H9 (cell line): ENCODE measurements at regions not wholly inside any gene's neighbourhood (a gene's known extent, or its start where the extent isn't known, plus 50 kb on each side); places are given as distances from the start of the nearest gene placed in this dataset.

Experiments
- DNase-seq: peaks from one replicate; pipeline ENCODE4 v3.0.0-alpha.2; 2017
- H2AFZ ChIP-seq: one replicate; pipeline ENCODE4 v1.6.1; 2013; ENCODE audit warnings: mild to moderate bottlenecking, low read length, control low read depth, moderate library complexity
- H2AK5ac ChIP-seq: 2 replicates; pipeline ENCODE4 v1.6.1; 2013; ENCODE audit warnings: low read length, control low read depth, mixed read lengths; ENCODE audit not compliant: insufficient read length
- H2BK120ac ChIP-seq: one replicate; pipeline ENCODE4 v1.6.1; 2013; ENCODE audit warnings: low read depth, mild to moderate bottlenecking, low read length, control low read depth, inconsistent platforms; ENCODE audit not compliant: poor library complexity, severe bottlenecking
- H2BK12ac ChIP-seq: 2 replicates; pipeline ENCODE4 v1.6.1; 2013; ENCODE audit warnings: low read length, control low read depth, mixed read lengths, low read depth; ENCODE audit not compliant: insufficient read length
- H2BK15ac ChIP-seq: 2 replicates; pipeline ENCODE4 v1.6.1; 2013; ENCODE audit warnings: low read depth, low read length, control low read depth
- H2BK20ac ChIP-seq: one replicate; pipeline ENCODE4 v1.6.1; 2013; ENCODE audit warnings: low read depth, mild to moderate bottlenecking, low read length, control low read depth, inconsistent platforms; ENCODE audit not compliant: poor library complexity, severe bottlenecking
- H2BK5ac ChIP-seq: 2 replicates; pipeline ENCODE4 v1.6.1; 2013; ENCODE audit warnings: low read length, control low read depth, mixed read lengths; ENCODE audit not compliant: insufficient read length
- H3K14ac ChIP-seq: 2 replicates; pipeline ENCODE4 v1.6.1; 2013; ENCODE audit warnings: low read length, control low read depth; ENCODE audit not compliant: insufficient read depth
- H3K18ac ChIP-seq: 2 replicates; pipeline ENCODE4 v1.6.1; 2013; ENCODE audit warnings: low read depth, mild to moderate bottlenecking, mixed read lengths, low read length, control low read depth; ENCODE audit not compliant: insufficient read length
- H3K23ac ChIP-seq: 2 replicates; pipeline ENCODE4 v1.6.1; 2013; ENCODE audit warnings: low read length, control low read depth, mixed read lengths, low read depth; ENCODE audit not compliant: insufficient read length
- H3K23me2 ChIP-seq: 2 replicates; pipeline ENCODE4 v1.6.1; 2013; ENCODE audit warnings: low read depth, mild to moderate bottlenecking, mixed read lengths, low read length, control low read depth; ENCODE audit not compliant: insufficient read length, poor library complexity, severe bottlenecking
- H3K27ac ChIP-seq: 2 replicates; pipeline ENCODE4 v1.5.1; 2013; ENCODE audit warnings: low read length, control low read depth, mixed read lengths, low read depth; ENCODE audit not compliant: insufficient read length
- H3K27me3 ChIP-seq: 2 replicates; pipeline ENCODE4 v1.6.1; 2013; ENCODE audit warnings: low read length, control low read depth, inconsistent platforms; ENCODE audit not compliant: insufficient read depth
- H3K4ac ChIP-seq: 2 replicates; pipeline ENCODE4 v1.6.1; 2013; ENCODE audit warnings: low read depth, mild to moderate bottlenecking, control low read depth, inconsistent platforms, low read length, moderate library complexity
- H3K4me1 ChIP-seq: 2 replicates; pipeline ENCODE4 v1.6.1; 2013; ENCODE audit warnings: low read length, control low read depth, inconsistent platforms; ENCODE audit not compliant: insufficient read depth
- H3K4me2 ChIP-seq: 2 replicates; pipeline ENCODE4 v1.6.1; 2013; ENCODE audit warnings: low read length, control low read depth, mixed read lengths; ENCODE audit not compliant: insufficient read length, insufficient read depth
- H3K56ac ChIP-seq: 2 replicates; pipeline ENCODE4 v1.6.1; 2013; ENCODE audit warnings: low read depth, mild to moderate bottlenecking, mixed read lengths, low read length, control low read depth; ENCODE audit not compliant: insufficient read length
- H3K79me1 ChIP-seq: 2 replicates; pipeline ENCODE4 v1.6.1; 2013; ENCODE audit warnings: low read depth, mild to moderate bottlenecking, moderate library complexity, low read length, control low read depth, inconsistent platforms; ENCODE audit not compliant: insufficient read depth, poor library complexity, severe bottlenecking
- H3K79me2 ChIP-seq: 2 replicates; pipeline ENCODE4 v1.6.1; 2013; ENCODE audit warnings: low read length, control low read depth, inconsistent platforms; ENCODE audit not compliant: insufficient read depth
- H3K9ac ChIP-seq: 2 replicates; pipeline ENCODE4 v1.6.1; 2013; ENCODE audit warnings: low read length, control low read depth, mixed read lengths; ENCODE audit not compliant: insufficient read length; ENCODE audit errors: extremely low read depth
- H3K9me3 ChIP-seq: one replicate; pipeline ENCODE4 v1.6.1; 2013; ENCODE audit warnings: low read depth, low read length, inconsistent platforms; ENCODE audit not compliant: control insufficient read depth
- H3T11ph ChIP-seq: one replicate; pipeline ENCODE4 v1.6.1; 2013; ENCODE audit warnings: mild to moderate bottlenecking, low read length, control low read depth, inconsistent platforms
- H4K20me1 ChIP-seq: one replicate; pipeline ENCODE4 v1.6.1; 2013; ENCODE audit not compliant: control insufficient read depth, insufficient read length, insufficient read depth
- H4K5ac ChIP-seq: 2 replicates; pipeline ENCODE4 v1.6.1; 2013; ENCODE audit warnings: low read depth, mild to moderate bottlenecking, mixed read lengths, low read length, control low read depth; ENCODE audit not compliant: insufficient read length
- H4K8ac ChIP-seq: replicated peaks from 2 replicates; pipeline ENCODE4 v1.6.1; 2013; ENCODE audit warnings: low read length, control low read depth, mixed read lengths, low read depth; ENCODE audit not compliant: insufficient read length
- H4K91ac ChIP-seq: 2 replicates; pipeline ENCODE4 v1.6.1; 2013; ENCODE audit warnings: low read depth, mild to moderate bottlenecking, moderate library complexity, mixed read lengths, low read length, control low read depth; ENCODE audit not compliant: insufficient read length
- H3K27ac Mint-ChIP-seq, 3 experiments: 2 replicates in 2 of 3; 3 replicates in 1 of 3; pipeline ENCODE4 v1.8.0; 2020 to 2021; ENCODE audit warnings: mixed read lengths in 3 of 3, mild to moderate bottlenecking in 1 of 3, moderate library complexity in 1 of 3
- H3K27me3 Mint-ChIP-seq: 2 replicates; pipeline ENCODE4 v1.8.0; 2021; ENCODE audit warnings: low read depth, mild to moderate bottlenecking, moderate library complexity, mixed read lengths
- H3K36me3 Mint-ChIP-seq, 3 experiments: 2 replicates in 2 of 3; 3 replicates in 1 of 3; pipeline ENCODE4 v1.8.0; 2020 to 2021; ENCODE audit warnings: low read depth in 3 of 3, mixed read lengths in 3 of 3; ENCODE audit not compliant: insufficient read depth in 1 of 3
- H3K4me1 Mint-ChIP-seq, 2 experiments: 2 replicates each; pipeline ENCODE4 v1.8.0; 2020; ENCODE audit warnings: mixed read lengths in 2 of 2
- H3K4me3 Mint-ChIP-seq, 2 experiments: 2 replicates in 1 of 2; 3 replicates in 1 of 2; pipeline ENCODE4 v1.8.0; 2020 to 2021; ENCODE audit warnings: mild to moderate bottlenecking in 2 of 2, mixed read lengths in 2 of 2, moderate library complexity in 1 of 2
- H3K9me3 Mint-ChIP-seq, 2 experiments: 2 replicates in 1 of 2; 3 replicates in 1 of 2; pipeline ENCODE4 v1.8.0; 2020; ENCODE audit warnings: mild to moderate bottlenecking in 2 of 2, mixed read lengths in 2 of 2, moderate library complexity in 1 of 2
- WGBS: extraction: QIAGEN DNeasy Blood & Tissue Kit; methylation state at CpG from one replicate; pipeline ENCODE4 v1.1.7; 2013; ENCODE audit warnings: missing lambda C conversion rate, low lambda C conversion rate, mixed read lengths; ENCODE audit not compliant: insufficient read length; ENCODE audit errors: extremely low coverage; 5-methylcytosine and 5-hydroxymethylcytosine counted together
- TF ChIP-seq, protein P1 (sequence below): fragments of 200-600 bp; sonication (generic); conservative IDR thresholded peaks from 3 replicates; pipeline ENCODE4 v1.8.0; 2021; ENCODE audit warnings: antibody characterized with exemption, mild to moderate bottlenecking

DNA sequence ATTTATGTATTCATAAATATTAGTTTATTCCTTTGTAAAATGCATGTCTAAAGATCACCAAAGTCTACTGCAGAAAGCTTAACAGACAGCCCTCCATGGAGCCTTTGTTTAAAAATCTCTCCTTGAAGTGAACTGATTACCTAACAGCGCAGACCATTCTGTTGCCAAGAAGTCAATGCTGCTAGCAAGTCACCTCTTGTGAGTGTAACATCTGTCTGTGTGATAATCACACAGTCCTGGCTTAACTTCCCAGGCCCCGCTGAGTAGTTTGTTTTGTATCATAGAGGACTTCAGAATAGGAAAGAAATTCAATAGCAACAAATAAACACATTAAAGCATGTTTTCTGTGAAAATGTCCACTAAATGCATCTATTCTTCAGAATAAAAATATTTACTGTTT, 435.3 kb upstream of the IGFBP3 start:
- no peak overlapping the region for H3K4me2 ChIP-seq
- H3T11ph ChIP-seq: no peak overlapping the region
- H2BK20ac ChIP-seq: no peak overlapping the region
- no peak overlapping the region for H2BK120ac ChIP-seq
- Mint-ChIP-seq H3K4me1 (peaks cover 12 to 20% of the 10 kb centered on the region in 2 experiments), H3K27me3 (no peaks in the 10 kb centered on the region), H3K9me3 (peaks cover 0 to 3% of the 10 kb centered on the region in 2 experiments; a peak in 2 of 5 replicates), H3K36me3 (peaks cover 0 to 2% (median 0%) of the 10 kb centered on the region in 3 experiments; a peak in 1 of 7 replicates), H3K27ac (no peak overlapping the region), H3K4me3 (no peak overlapping the region)
- H3K18ac ChIP-seq: no peak overlapping the region
- H4K20me1 ChIP-seq: no peaks in the 10 kb centered on the region
- no peak overlapping the region for H3K9ac ChIP-seq
- no peaks in the 10 kb centered on the region for H3K9me3 ChIP-seq
- no peak overlapping the region for H2AFZ ChIP-seq
- no peak overlapping the region for H4K8ac ChIP-seq
- WGBS: no CpG with 5 or more reads among the region's 2 CpGs
- no peaks in the 10 kb centered on the region for H3K79me2 ChIP-seq
- no peaks in the 10 kb centered on the region for H3K79me1 ChIP-seq
- no peak overlapping the region for H3K23ac ChIP-seq
- H2BK12ac ChIP-seq: no peak overlapping the region
- H4K5ac ChIP-seq: no peak overlapping the region
- H3K4ac ChIP-seq: no peak overlapping the region
- no peak for DNase-seq
- H3K14ac ChIP-seq: no peak overlapping the region
- TF ChIP-seq, protein P1, sequence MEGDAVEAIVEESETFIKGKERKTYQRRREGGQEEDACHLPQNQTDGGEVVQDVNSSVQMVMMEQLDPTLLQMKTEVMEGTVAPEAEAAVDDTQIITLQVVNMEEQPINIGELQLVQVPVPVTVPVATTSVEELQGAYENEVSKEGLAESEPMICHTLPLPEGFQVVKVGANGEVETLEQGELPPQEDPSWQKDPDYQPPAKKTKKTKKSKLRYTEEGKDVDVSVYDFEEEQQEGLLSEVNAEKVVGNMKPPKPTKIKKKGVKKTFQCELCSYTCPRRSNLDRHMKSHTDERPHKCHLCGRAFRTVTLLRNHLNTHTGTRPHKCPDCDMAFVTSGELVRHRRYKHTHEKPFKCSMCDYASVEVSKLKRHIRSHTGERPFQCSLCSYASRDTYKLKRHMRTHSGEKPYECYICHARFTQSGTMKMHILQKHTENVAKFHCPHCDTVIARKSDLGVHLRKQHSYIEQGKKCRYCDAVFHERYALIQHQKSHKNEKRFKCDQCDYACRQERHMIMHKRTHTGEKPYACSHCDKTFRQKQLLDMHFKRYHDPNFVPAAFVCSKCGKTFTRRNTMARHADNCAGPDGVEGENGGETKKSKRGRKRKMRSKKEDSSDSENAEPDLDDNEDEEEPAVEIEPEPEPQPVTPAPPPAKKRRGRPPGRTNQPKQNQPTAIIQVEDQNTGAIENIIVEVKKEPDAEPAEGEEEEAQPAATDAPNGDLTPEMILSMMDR: no peak
- H3K27ac ChIP-seq: no peak overlapping the region
- no peak overlapping the region for H2BK5ac ChIP-seq
- H3K27me3 ChIP-seq: no peaks in the 10 kb centered on the region
- no peak overlapping the region for H2AK5ac ChIP-seq
- no peaks in the 10 kb centered on the region for H3K4me1 ChIP-seq
- no peak overlapping the region for H3K56ac ChIP-seq
- H2BK15ac ChIP-seq: no peak overlapping the region
- H4K91ac ChIP-seq: no peak overlapping the region
- H3K23me2 ChIP-seq: no peaks in the 10 kb centered on the region
